Upper lobe of left lung (tissue), 4 donors: ENCODE measurements at regions not wholly inside any gene's neighbourhood (a gene's known extent, or its start where the extent isn't known, plus 50 kb on each side); places are given as distances from the start of the nearest gene placed in this dataset.

Experiments used
- EP300 ChIP-seq, 4 donors: sonication (generic); formaldehyde crosslinking; IDR thresholded peaks; one replicate each; pipeline ENCODE4 v1.5.1; 2017; ENCODE audit warnings: antibody characterized with exemption in 4 of 4, control low read depth in 2 of 4
- POLR2AphosphoS5 ChIP-seq, 2 donors: sonication (generic); formaldehyde crosslinking; IDR thresholded peaks; one replicate each; pipeline ENCODE4 v1.5.1; 2017; ENCODE audit warnings: antibody characterized with exemption in 2 of 2

GRCh38 chr9:18398038-18398437 is 75.9 kb upstream of the ADAMTSL1 start:
- TF ChIP-seq EP300 (IDR thresholded peaks at IDR 0.05): no peak
- TF ChIP-seq POLR2AphosphoS5 (IDR thresholded peaks at IDR 0.05): no peak
